ENCODE measurements at regions not wholly inside any gene's neighbourhood (a gene's known extent, or its start where the extent isn't known, plus 50 kb on each side); places are given as distances from the start of the nearest gene placed in this dataset.
A peak's percentile ranks its signal among the peaks of the same experiment; 100 is the strongest.

DNA sequence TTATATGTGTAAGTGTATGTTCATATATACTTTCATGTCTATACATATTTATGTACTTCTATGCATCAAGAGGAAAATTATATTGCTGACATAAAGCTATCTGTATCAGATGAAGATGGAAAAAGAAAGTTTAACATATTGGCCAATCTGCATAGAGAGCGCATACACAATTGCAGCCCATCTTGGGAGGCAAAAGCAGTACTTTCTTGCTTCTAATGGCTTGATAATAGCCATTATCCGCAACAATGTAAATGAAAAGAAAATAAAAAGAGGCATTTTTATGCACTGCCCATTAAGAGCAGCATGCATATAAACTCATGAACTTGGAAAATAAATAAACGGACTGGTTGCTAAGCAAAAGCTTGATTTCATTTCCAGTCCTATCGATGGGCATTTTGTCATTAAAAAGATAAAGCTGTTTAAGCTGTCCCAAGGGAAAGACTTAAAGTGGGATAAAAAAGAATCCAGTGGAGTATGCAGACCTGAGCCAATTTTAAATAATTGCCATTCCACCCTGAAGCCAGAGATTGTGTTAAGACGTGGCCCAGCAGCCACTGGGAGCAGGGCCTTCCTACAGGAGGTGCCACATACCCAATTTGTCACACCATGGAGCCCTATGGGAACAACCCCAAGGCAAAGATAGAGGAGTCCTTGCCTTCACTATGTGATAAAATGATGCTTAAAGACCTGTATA is 183.6 kb upstream of the CDH11 start:
- peak; percentile 48 for ATAC-seq (ENCODE audit: low FRiP score)
- intact Hi-C loops (cut with DNase I) = loop anchor here in 1 of 2 donors (10.0 kb wide), 1 partner anchor 479 kb away; no protein-coding TSS in a partner anchor

GRCh38 chr16:65301029-65301428 is 179.2 kb upstream of the CDH11 start:
- intact Hi-C loops (cut with DNase I) = loop anchor here in 1 of 2 donors (10.0 kb wide), 1 partner anchor 484 kb away; no protein-coding TSS in a partner anchor
- no peaks in the 10 kb centered on the region for H3K36me3 ChIP-seq (ENCODE audit: control insufficient read depth in 1 of 2, insufficient read depth in 2 of 2, low read length in 1 of 2)
- H3K27ac ChIP-seq (ENCODE audit: low read depth in 1 of 2, low read length in 2 of 2) = no peak overlapping the region
- no peak for DNase-seq
- peaks cover 5 to 6% of the 10 kb centered on the region in 2 donors for H3K4me1 ChIP-seq (ENCODE audit: control insufficient read depth in 1 of 2, insufficient read depth in 2 of 2, low read length in 2 of 2)
- H3K4me3 ChIP-seq (ENCODE audit: low read length in 2 of 2) = no peak overlapping the region
- 93 to 94% methylated on average over 1 of the region's 1 CpG for WGBS, 2 donors
- no peaks in the 10 kb centered on the region for H3K9me3 ChIP-seq (ENCODE audit: control insufficient read depth, low read length)
- no peaks in the 10 kb centered on the region for H3K27me3 ChIP-seq (ENCODE audit: control insufficient read depth in 1 of 2, insufficient read depth in 2 of 2, low read length in 1 of 2)
- no peak for ATAC-seq (ENCODE audit: low FRiP score)

More for the DNA sequence above, 183.6 kb upstream of the CDH11 start:
- Histone ChIP-seq H3K36me3 (ENCODE audit: control insufficient read depth in 1 of 2, insufficient read depth in 2 of 2, low read length in 1 of 2) (no peaks in the 10 kb centered on the region), H3K4me1 (ENCODE audit: control insufficient read depth in 1 of 2, insufficient read depth in 2 of 2, low read length in 2 of 2) (peaks cover 4 to 6% of the 10 kb centered on the region in 2 donors), H3K4me3 (ENCODE audit: low read length in 2 of 2) (no peak overlapping the region), H3K9me3 (ENCODE audit: control insufficient read depth, low read length) (no peaks in the 10 kb centered on the region), H3K27ac (ENCODE audit: low read depth in 1 of 2, low read length in 2 of 2) (no peak overlapping the region), H3K27me3 (ENCODE audit: control insufficient read depth in 1 of 2, insufficient read depth in 2 of 2, low read length in 1 of 2) (no peaks in the 10 kb centered on the region)
- 19 to 25% methylated on average over 5 of the region's 5 CpGs for WGBS, 2 donors
- DNase-seq = no peak

DNA sequence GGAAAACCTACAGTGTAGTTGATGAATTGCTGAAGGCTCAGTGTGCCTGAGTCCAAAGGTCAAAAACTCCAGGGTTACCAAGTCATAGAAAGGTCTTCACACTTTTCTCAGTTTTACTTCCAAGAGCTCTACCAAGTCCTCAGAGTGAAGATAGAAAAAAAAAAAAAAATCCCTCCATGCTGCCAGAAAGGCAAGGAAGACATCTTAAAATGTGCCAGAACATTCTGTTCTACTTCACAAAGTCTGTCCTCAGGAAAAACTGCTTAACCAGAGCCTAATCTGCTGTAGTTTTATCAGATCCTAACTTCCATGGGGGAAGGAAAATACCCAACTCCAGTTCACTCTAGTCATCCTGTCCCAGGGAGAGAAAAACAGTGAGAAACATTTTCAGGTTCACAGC is 175.6 kb upstream of the CDH11 start:
- H3K36me3 ChIP-seq (ENCODE audit: control insufficient read depth in 1 of 2, insufficient read depth in 2 of 2, low read length in 1 of 2) = no peaks in the 10 kb centered on the region
- DNase-seq = no peak
- ATAC-seq (ENCODE audit: low FRiP score) = peak; percentile 19
- H3K27me3 ChIP-seq (ENCODE audit: control insufficient read depth in 1 of 2, insufficient read depth in 2 of 2, low read length in 1 of 2) = no peaks in the 10 kb centered on the region
- peak overlapping the region; percentile 30 to 95 for H3K27ac ChIP-seq (ENCODE audit: low read depth in 1 of 2, low read length in 2 of 2)
- H3K4me1 ChIP-seq (ENCODE audit: control insufficient read depth in 1 of 2, insufficient read depth in 2 of 2, low read length in 2 of 2) = peaks cover 0 to 4% of the 10 kb centered on the region in 2 donors
- intact Hi-C loops (cut with DNase I) = no loop called here
- no peaks in the 10 kb centered on the region for H3K9me3 ChIP-seq (ENCODE audit: control insufficient read depth, low read length)
- H3K4me3 ChIP-seq (ENCODE audit: low read length in 2 of 2) = no peak overlapping the region

GRCh38 chr16:65295527-65295926 is 173.7 kb upstream of the CDH11 start:
- intact Hi-C loops (cut with DNase I) = no loop called here
- Histone ChIP-seq H3K36me3 (ENCODE audit: control insufficient read depth in 1 of 2, insufficient read depth in 2 of 2, low read length in 1 of 2) (no peaks in the 10 kb centered on the region), H3K4me1 (ENCODE audit: control insufficient read depth in 1 of 2, insufficient read depth in 2 of 2, low read length in 2 of 2) (peaks cover 0 to 4% of the 10 kb centered on the region in 2 donors), H3K9me3 (ENCODE audit: control insufficient read depth, low read length) (no peaks in the 10 kb centered on the region), H3K4me3 (ENCODE audit: low read length in 2 of 2) (no peak overlapping the region), H3K27me3 (ENCODE audit: control insufficient read depth in 1 of 2, insufficient read depth in 2 of 2, low read length in 1 of 2) (no peaks in the 10 kb centered on the region), H3K27ac (ENCODE audit: low read depth in 1 of 2, low read length in 2 of 2) (no peak overlapping the region)
- no peak for DNase-seq
- WGBS, 2 donors = 98 to 99% methylated on average over 6 of the region's 6 CpGs
- ATAC-seq (ENCODE audit: low FRiP score) = no peak

- no peaks in the 10 kb centered on the region for H3K27me3 ChIP-seq (ENCODE audit: control insufficient read depth in 1 of 2, insufficient read depth in 2 of 2, low read length in 1 of 2)
- DNase-seq (no peak), ATAC-seq (ENCODE audit: low FRiP score) (no peak)
- H3K27ac ChIP-seq (ENCODE audit: low read depth in 1 of 2, low read length in 2 of 2) = no peak overlapping the region
- H3K9me3 ChIP-seq (ENCODE audit: control insufficient read depth, low read length) = no peaks in the 10 kb centered on the region
- intact Hi-C loops (cut with DNase I) = no loop called here
- H3K4me3 ChIP-seq (ENCODE audit: low read length in 2 of 2) = no peak overlapping the region
- H3K4me1 ChIP-seq (ENCODE audit: control insufficient read depth in 1 of 2, insufficient read depth in 2 of 2, low read length in 2 of 2) = peaks cover 0 to 4% of the 10 kb centered on the region in 2 donors
- no peaks in the 10 kb centered on the region for H3K36me3 ChIP-seq (ENCODE audit: control insufficient read depth in 1 of 2, insufficient read depth in 2 of 2, low read length in 1 of 2)
- WGBS, 2 donors = 81 to 87% methylated on average over 2 of the region's 2 CpGs
These were observed 172.8 kb upstream of the CDH11 start for GRCh38 chr16:65294708-65295107.

DNA sequence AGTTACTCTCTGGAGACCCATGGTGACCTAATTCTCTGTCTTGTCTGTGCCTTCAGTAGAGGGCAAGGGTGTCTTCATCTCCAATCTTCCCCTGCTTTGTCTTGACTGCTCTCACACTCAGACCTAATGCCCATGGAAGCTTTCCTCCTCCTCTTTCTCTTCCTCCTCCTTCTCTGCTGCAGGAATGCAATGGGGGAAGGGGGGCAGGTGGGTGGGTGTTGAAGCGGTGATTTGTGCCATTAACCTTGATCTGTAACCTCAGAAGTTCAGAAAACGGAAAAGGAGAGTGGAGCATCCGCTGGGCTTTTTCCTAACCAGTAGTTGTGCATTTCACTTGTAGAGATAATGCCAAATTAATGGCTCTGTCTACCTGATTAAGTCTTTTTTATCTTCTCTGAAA is 172.3 kb upstream of the CDH11 start:
- 94% methylated on average over 3 of the region's 3 CpGs for WGBS, 2 donors

GRCh38 chr16:65289022-65289421 is 167.2 kb upstream of the CDH11 start:
- Histone ChIP-seq H3K27ac (ENCODE audit: low read depth in 1 of 2, low read length in 2 of 2) (no peak overlapping the region), H3K4me1 (ENCODE audit: control insufficient read depth in 1 of 2, insufficient read depth in 2 of 2, low read length in 2 of 2) (no peaks in the 10 kb centered on the region), H3K36me3 (ENCODE audit: control insufficient read depth in 1 of 2, insufficient read depth in 2 of 2, low read length in 1 of 2) (no peaks in the 10 kb centered on the region), H3K27me3 (ENCODE audit: control insufficient read depth in 1 of 2, insufficient read depth in 2 of 2, low read length in 1 of 2) (no peaks in the 10 kb centered on the region), H3K9me3 (ENCODE audit: control insufficient read depth, low read length) (no peaks in the 10 kb centered on the region), H3K4me3 (ENCODE audit: low read length in 2 of 2) (no peak overlapping the region)
- intact Hi-C loops (cut with DNase I) = no loop called here
- DNase-seq = no peak
- no peak for ATAC-seq (ENCODE audit: low FRiP score)
- 97% methylated on average over 4 of the region's 4 CpGs for WGBS, 2 donors

More for the DNA sequence above, 172.3 kb upstream of the CDH11 start:
- no peak overlapping the region for H3K27ac ChIP-seq (ENCODE audit: low read depth in 1 of 2, low read length in 2 of 2)
- H3K4me3 ChIP-seq (ENCODE audit: low read length in 2 of 2) = no peak overlapping the region
- H3K36me3 ChIP-seq (ENCODE audit: control insufficient read depth in 1 of 2, insufficient read depth in 2 of 2, low read length in 1 of 2) = no peaks in the 10 kb centered on the region
- no peaks in the 10 kb centered on the region for H3K27me3 ChIP-seq (ENCODE audit: control insufficient read depth in 1 of 2, insufficient read depth in 2 of 2, low read length in 1 of 2)
- no peak for DNase-seq
- no peak for ATAC-seq (ENCODE audit: low FRiP score)
- intact Hi-C loops (cut with DNase I) = no loop called here
- H3K9me3 ChIP-seq (ENCODE audit: control insufficient read depth, low read length) = no peaks in the 10 kb centered on the region
- H3K4me1 ChIP-seq (ENCODE audit: control insufficient read depth in 1 of 2, insufficient read depth in 2 of 2, low read length in 2 of 2) = peaks cover 0 to 4% of the 10 kb centered on the region in 2 donors

DNA sequence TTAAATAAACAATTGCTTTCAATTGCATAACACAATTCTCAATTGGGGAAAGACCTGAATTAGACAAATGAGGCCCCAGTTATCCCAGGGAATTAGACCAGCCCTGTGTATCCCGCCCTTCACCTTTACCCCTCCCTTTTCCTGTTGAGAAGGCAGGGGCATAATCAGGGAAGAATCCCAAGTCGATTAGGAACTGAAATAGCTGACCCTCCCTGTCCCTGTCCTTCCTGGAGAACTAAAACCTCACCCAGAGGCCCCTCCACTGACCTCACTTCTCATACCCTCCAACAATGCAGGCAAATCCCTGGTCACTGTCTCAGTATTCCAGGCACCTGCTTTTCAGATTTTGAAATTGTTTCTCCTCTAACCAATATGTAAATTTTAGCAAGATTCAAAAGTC is 165.4 kb upstream of the CDH11 start:
- no peaks in the 10 kb centered on the region for H3K27me3 ChIP-seq (ENCODE audit: control insufficient read depth in 1 of 2, insufficient read depth in 2 of 2, low read length in 1 of 2)
- intact Hi-C loops (cut with DNase I) = no loop called here
- no peaks in the 10 kb centered on the region for H3K9me3 ChIP-seq (ENCODE audit: control insufficient read depth, low read length)
- H3K36me3 ChIP-seq (ENCODE audit: control insufficient read depth in 1 of 2, insufficient read depth in 2 of 2, low read length in 1 of 2) = no peaks in the 10 kb centered on the region
- H3K4me3 ChIP-seq (ENCODE audit: low read length in 2 of 2) = no peak overlapping the region
- no peak for ATAC-seq (ENCODE audit: low FRiP score)
- 80 to 86% methylated on average over 2 of the region's 2 CpGs for WGBS, 2 donors
- no peak for DNase-seq
- H3K4me1 ChIP-seq (ENCODE audit: control insufficient read depth in 1 of 2, insufficient read depth in 2 of 2, low read length in 2 of 2) = no peaks in the 10 kb centered on the region
- H3K27ac ChIP-seq (ENCODE audit: low read depth in 1 of 2, low read length in 2 of 2) = no peak overlapping the region
